CD4-positive, alpha-beta T cell (primary cell): ENCODE measurements at regions not wholly inside any gene's neighbourhood (a gene's known extent, or its start where the extent isn't known, plus 50 kb on each side); places are given as distances from the start of the nearest gene placed in this dataset.

Experiments
- ATAC-seq: fragments of 200-7000 bp; cut with Tn5 transposase; one replicate; pipeline ENCODE4 v1.10.0; 2022; ENCODE audit warnings: mild to moderate bottlenecking; ENCODE audit not compliant: poor library complexity
- CTCF ChIA-PET: fragments of 350-600 bp; sonication (Branson Sonifier 250); formaldehyde crosslinking; loops from one replicate; lab custom pipeline; 2021; ENCODE audit warnings: antibody characterized with exemption, inconsistent platforms; lab: Charles Lee
- POLR2A ChIA-PET: fragments of 350-600 bp; sonication (Branson Sonifier 250); formaldehyde crosslinking; loops from one replicate; lab custom pipeline; 2021; ENCODE audit warnings: antibody characterized with exemption, inconsistent platforms; lab: Charles Lee
- DNase-seq, 14 experiments: peaks; one replicate each; pipeline ENCODE4 v3.0.0-alpha.2; 2013 to 2020; ENCODE audit warnings: mixed read lengths in 2 of 14
- H3K27ac ChIP-seq, 2 donors: one replicate each; pipeline versions ENCODE4 v1.5.1 to v1.7.0; 2013; ENCODE audit warnings: low read length in 2 of 2, low read depth in 1 of 2, mild to moderate bottlenecking in 1 of 2
- H3K27me3 ChIP-seq, 2 experiments: 1 replicate in 1 of 2; 2 replicates in 1 of 2; pipeline versions ENCODE4 v1.6.1 to v1.7.0; 2013; ENCODE audit warnings: low read length in 2 of 2, control low read depth in 1 of 2, mild to moderate bottlenecking in 1 of 2, moderate library complexity in 1 of 2; ENCODE audit not compliant: insufficient read depth in 2 of 2, control insufficient read depth in 1 of 2
- H3K36me3 ChIP-seq: one replicate; pipeline ENCODE4 v1.6.1; 2013; ENCODE audit warnings: low read length, control low read depth; ENCODE audit not compliant: insufficient read depth
- H3K4me1 ChIP-seq: one replicate; pipeline ENCODE4 v1.6.1; 2013; ENCODE audit warnings: low read length, control low read depth; ENCODE audit not compliant: insufficient read depth
- H3K4me3 ChIP-seq: one replicate; pipeline ENCODE4 v1.5.1; 2013; ENCODE audit warnings: mild to moderate bottlenecking, low read length, moderate library complexity
- H3K9me3 ChIP-seq, 2 experiments: 1 replicate in 1 of 2; 2 replicates in 1 of 2; pipeline versions ENCODE4 v1.6.1 to v1.7.0; 2013; ENCODE audit warnings: low read length in 2 of 2, mild to moderate bottlenecking in 2 of 2, control low read depth in 1 of 2, moderate library complexity in 1 of 2; ENCODE audit not compliant: control insufficient read depth in 1 of 2, insufficient read depth in 1 of 2
- H3K27ac Mint-ChIP-seq: one replicate; pipeline ENCODE4 v1.8.0; 2020; ENCODE audit warnings: mixed read lengths
- H3K27me3 Mint-ChIP-seq: one replicate; pipeline ENCODE4 v1.8.0; 2021; ENCODE audit warnings: mixed read lengths
- H3K36me3 Mint-ChIP-seq: one replicate; pipeline ENCODE4 v1.8.0; 2021; ENCODE audit warnings: low read depth, mixed read lengths
- H3K4me1 Mint-ChIP-seq: one replicate; pipeline ENCODE4 v1.8.0; 2021; ENCODE audit warnings: low read depth, mixed read lengths
- H3K4me3 Mint-ChIP-seq: one replicate; pipeline ENCODE4 v1.8.0; 2020; ENCODE audit warnings: mild to moderate bottlenecking, mixed read lengths
- H3K9me3 Mint-ChIP-seq: one replicate; pipeline ENCODE4 v1.8.0; 2020; ENCODE audit warnings: mixed read lengths
- intact Hi-C, 2 experiments: fragments of 100-400 bp; cut with DNase I in 1 of 2; cut with micrococcal nuclease in 1 of 2; formaldehyde crosslinking; loops; one replicate each; pipeline versions ENCODE4 v1.15.1 to v1.9.0; 2023 to 2025; cut with DNase I, micrococcal nuclease
- TF ChIP-seq, protein P1 (sequence below): fragments of 200-600 bp; IDR thresholded peaks from one replicate; pipeline ENCODE4 v1.8.0; 2022; ENCODE audit warnings: antibody characterized with exemption, mild to moderate bottlenecking

DNA sequence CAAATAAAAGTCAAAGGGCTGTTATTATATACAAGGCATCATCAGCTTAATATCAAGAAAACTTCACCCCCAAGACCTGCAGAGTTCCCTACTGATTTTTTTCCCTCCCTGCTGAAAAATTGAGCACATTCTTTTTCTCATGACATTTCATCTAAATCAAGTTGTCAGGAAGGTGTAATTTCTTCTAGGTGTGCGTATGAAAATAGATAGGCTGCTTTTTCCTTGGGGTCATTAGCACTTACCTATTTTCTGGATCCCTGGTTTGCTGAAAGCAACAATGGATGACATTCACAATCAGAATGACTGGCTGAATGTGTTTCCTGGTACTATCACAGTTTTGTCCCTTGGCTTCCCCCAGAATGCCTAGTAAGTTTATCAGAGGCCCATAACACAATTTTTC lies 225.0 kb upstream of the KIRREL3 start:
- Histone ChIP-seq H3K27ac (no peak overlapping the region), H3K36me3 (no peaks in the 10 kb centered on the region), H3K27me3 (no peaks in the 10 kb centered on the region), H3K4me3 (no peak overlapping the region), H3K4me1 (no peaks in the 10 kb centered on the region), H3K9me3 (no peaks in the 10 kb centered on the region)
- intact Hi-C loops = no loop called here
- TF ChIP-seq, protein P1, sequence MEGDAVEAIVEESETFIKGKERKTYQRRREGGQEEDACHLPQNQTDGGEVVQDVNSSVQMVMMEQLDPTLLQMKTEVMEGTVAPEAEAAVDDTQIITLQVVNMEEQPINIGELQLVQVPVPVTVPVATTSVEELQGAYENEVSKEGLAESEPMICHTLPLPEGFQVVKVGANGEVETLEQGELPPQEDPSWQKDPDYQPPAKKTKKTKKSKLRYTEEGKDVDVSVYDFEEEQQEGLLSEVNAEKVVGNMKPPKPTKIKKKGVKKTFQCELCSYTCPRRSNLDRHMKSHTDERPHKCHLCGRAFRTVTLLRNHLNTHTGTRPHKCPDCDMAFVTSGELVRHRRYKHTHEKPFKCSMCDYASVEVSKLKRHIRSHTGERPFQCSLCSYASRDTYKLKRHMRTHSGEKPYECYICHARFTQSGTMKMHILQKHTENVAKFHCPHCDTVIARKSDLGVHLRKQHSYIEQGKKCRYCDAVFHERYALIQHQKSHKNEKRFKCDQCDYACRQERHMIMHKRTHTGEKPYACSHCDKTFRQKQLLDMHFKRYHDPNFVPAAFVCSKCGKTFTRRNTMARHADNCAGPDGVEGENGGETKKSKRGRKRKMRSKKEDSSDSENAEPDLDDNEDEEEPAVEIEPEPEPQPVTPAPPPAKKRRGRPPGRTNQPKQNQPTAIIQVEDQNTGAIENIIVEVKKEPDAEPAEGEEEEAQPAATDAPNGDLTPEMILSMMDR = no peak
- H3K4me1 Mint-ChIP-seq = no peaks in the 10 kb centered on the region
- H3K27me3 Mint-ChIP-seq = no peaks in the 10 kb centered on the region
- H3K27ac Mint-ChIP-seq = no peak overlapping the region
- H3K4me3 Mint-ChIP-seq = no peak overlapping the region
- POLR2A ChIA-PET = no interaction called here
- ATAC-seq (no peak), DNase-seq (no peak)
- H3K36me3 Mint-ChIP-seq = no peaks in the 10 kb centered on the region
- CTCF ChIA-PET = no interaction called here
- H3K9me3 Mint-ChIP-seq = no peaks in the 10 kb centered on the region

DNA sequence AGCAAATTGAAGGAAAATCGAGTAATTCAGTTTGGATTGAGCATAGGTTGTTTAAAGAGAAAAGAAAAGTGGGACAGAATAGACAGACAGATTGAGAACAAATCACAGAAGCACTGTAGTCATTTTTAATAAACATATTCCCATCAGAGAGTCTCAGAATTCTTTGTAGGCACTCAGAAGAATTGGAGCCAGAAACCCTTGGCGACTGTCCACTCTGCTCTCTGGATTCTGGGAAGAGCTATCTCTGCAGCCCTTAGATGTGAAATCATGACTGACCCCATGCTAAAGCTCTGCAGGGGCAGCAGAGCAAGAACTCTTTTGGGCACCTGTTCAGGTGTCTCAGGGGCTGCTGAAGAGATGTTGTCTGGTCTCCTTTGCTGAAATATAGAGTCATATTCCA lies 223.7 kb upstream of the KIRREL3 start:
- Mint-ChIP-seq H3K4me3 (no peak overlapping the region), H3K27ac (no peak overlapping the region), H3K36me3 (no peaks in the 10 kb centered on the region), H3K4me1 (no peaks in the 10 kb centered on the region), H3K9me3 (no peaks in the 10 kb centered on the region), H3K27me3 (no peaks in the 10 kb centered on the region)
- H3K4me1 ChIP-seq = no peaks in the 10 kb centered on the region
- TF ChIP-seq, protein P1 = no peak
- no peak for ATAC-seq
- intact Hi-C loops = no loop called here
- DNase-seq = no peak
- CTCF ChIA-PET = no interaction called here
- no peaks in the 10 kb centered on the region for H3K27me3 ChIP-seq
- no peaks in the 10 kb centered on the region for H3K9me3 ChIP-seq
- no peak overlapping the region for H3K4me3 ChIP-seq
- no peaks in the 10 kb centered on the region for H3K36me3 ChIP-seq
- POLR2A ChIA-PET = no interaction called here
- H3K27ac ChIP-seq = no peak overlapping the region

DNA sequence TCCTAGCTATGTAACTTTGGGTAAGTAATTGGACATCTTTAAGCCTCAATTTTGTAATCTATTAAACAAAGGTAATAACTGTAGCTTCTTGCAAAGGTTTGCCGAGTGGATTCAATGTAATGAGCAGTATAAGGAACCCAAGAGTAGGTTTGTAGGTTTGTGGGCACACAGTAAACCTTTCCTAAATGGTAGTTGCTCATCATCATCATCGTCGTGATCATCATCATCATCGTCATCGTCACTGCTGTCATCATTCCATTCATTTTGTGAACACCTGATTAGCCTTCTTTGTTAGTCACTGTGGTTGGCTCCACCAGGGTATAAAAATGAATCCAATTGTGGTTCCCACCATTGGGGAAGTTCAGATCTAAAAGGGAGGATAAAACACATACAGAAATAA lies 223.1 kb upstream of the KIRREL3 start:
- TF ChIP-seq, protein P1 = no peak
- intact Hi-C loops = no loop called here
- H3K36me3 Mint-ChIP-seq = no peaks in the 10 kb centered on the region
- no peak for DNase-seq
- ChIA-PET POLR2A (no interaction called here), CTCF (no interaction called here)
- Histone ChIP-seq H3K4me3 (no peak overlapping the region), H3K4me1 (no peaks in the 10 kb centered on the region), H3K9me3 (no peaks in the 10 kb centered on the region), H3K27me3 (no peaks in the 10 kb centered on the region), H3K36me3 (no peaks in the 10 kb centered on the region), H3K27ac (no peak overlapping the region)
- no peaks in the 10 kb centered on the region for H3K27me3 Mint-ChIP-seq
- H3K9me3 Mint-ChIP-seq = no peaks in the 10 kb centered on the region
- H3K4me3 Mint-ChIP-seq = no peak overlapping the region
- H3K4me1 Mint-ChIP-seq = no peaks in the 10 kb centered on the region
- H3K27ac Mint-ChIP-seq = no peak overlapping the region
- ATAC-seq = no peak
